ENCODE measurements at regions not wholly inside any gene's neighbourhood (a gene's known extent, or its start where the extent isn't known, plus 50 kb on each side); places are given as distances from the start of the nearest gene placed in this dataset.

GRCh38 chr1:69139007-69139406, 428.7 kb upstream of the LRRC7 start:
- ATAC-seq: no peak
- TF ChIP-seq RARB (CRISPR knock-in tag; IDR thresholded peaks at IDR 0.05) (no peak), ZNF565 (CRISPR knock-in tag; conservative IDR thresholded peaks at IDR 0.05; ENCODE audit: low read depth) (no peak), CREB5 (CRISPR knock-in tag; IDR thresholded peaks at IDR 0.05; ENCODE audit: low read depth) (no peak), ZFP30 (CRISPR knock-in tag; IDR thresholded peaks at IDR 0.05) (no peak), TOX (CRISPR knock-in tag; IDR thresholded peaks at IDR 0.05; ENCODE audit: borderline replicate concordance) (no peak), ZNF70 (CRISPR knock-in tag; IDR thresholded peaks at IDR 0.05) (no peak), OSR1 (CRISPR knock-in tag; IDR thresholded peaks at IDR 0.05) (no peak), PPARA (CRISPR knock-in tag; IDR thresholded peaks at IDR 0.05; ENCODE audit: borderline replicate concordance) (no peak), ZC3H10 (CRISPR knock-in tag; IDR thresholded peaks at IDR 0.05) (no peak), CSDC2 (CRISPR knock-in tag; IDR thresholded peaks at IDR 0.05) (no peak), TCF4 (CRISPR knock-in tag; IDR thresholded peaks at IDR 0.05; ENCODE audit: borderline replicate concordance) (no peak), POU6F1 (CRISPR knock-in tag; IDR thresholded peaks at IDR 0.05; ENCODE audit: borderline replicate concordance, low read depth) (no peak), CSRNP3 (CRISPR knock-in tag; IDR thresholded peaks at IDR 0.05) (no peak), ZNF8 (CRISPR knock-in tag; IDR thresholded peaks at IDR 0.05) (no peak), ISL1 (CRISPR knock-in tag; IDR thresholded peaks at IDR 0.05) (no peak), PATZ1 (CRISPR knock-in tag; IDR thresholded peaks at IDR 0.05; ENCODE audit: borderline replicate concordance) (no peak)

- ATAC-seq: no peak
- TF ChIP-seq BACH2 (CRISPR knock-in tag; IDR thresholded peaks at IDR 0.05; ENCODE audit: borderline replicate concordance) (no peak), TOX (CRISPR knock-in tag; IDR thresholded peaks at IDR 0.05; ENCODE audit: borderline replicate concordance) (no peak), CSDC2 (CRISPR knock-in tag; IDR thresholded peaks at IDR 0.05) (no peak), TSHZ2 (CRISPR knock-in tag; IDR thresholded peaks at IDR 0.05) (no peak), ARNTL (CRISPR knock-in tag; IDR thresholded peaks at IDR 0.05; ENCODE audit: borderline replicate concordance, low read depth) (no peak), ZC3H10 (CRISPR knock-in tag; IDR thresholded peaks at IDR 0.05) (no peak), POU6F1 (CRISPR knock-in tag; IDR thresholded peaks at IDR 0.05; ENCODE audit: borderline replicate concordance, low read depth) (no peak), CSRNP3 (CRISPR knock-in tag; IDR thresholded peaks at IDR 0.05) (no peak), ZFP30 (CRISPR knock-in tag; IDR thresholded peaks at IDR 0.05) (no peak), PATZ1 (CRISPR knock-in tag; IDR thresholded peaks at IDR 0.05; ENCODE audit: borderline replicate concordance) (no peak), CREB5 (CRISPR knock-in tag; IDR thresholded peaks at IDR 0.05; ENCODE audit: low read depth) (no peak)
Measured at GRCh38 chr1:69146303-69146702, 421.4 kb upstream of the LRRC7 start.
